DMS114 treated with DMSO at 0.1 percent for 48 hours (cell line): ENCODE measurements at regions not wholly inside any gene's neighbourhood (a gene's known extent, or its start where the extent isn't known, plus 50 kb on each side); places are given as distances from the start of the nearest gene placed in this dataset.
A peak's percentile ranks its signal among the peaks of the same experiment; 100 is the strongest.
"Not testable (repeated sequence)": the region's sequence is repeated elsewhere in the genome, so short reads cannot be mapped to it uniquely, and the experiment has no call there.

Source experiments
- DNase-seq: peaks from one replicate; lab custom pipeline; 2025; ENCODE audit not compliant: unreplicated experiment; lab: John Stamatoyannopoulos, UW

- DNase-seq, result not testable (repeated sequence)
Observed at GRCh38 chr1:149695066-149695465, 87.4 kb upstream of the FCGR1A start.

- not testable (repeated sequence) for DNase-seq
Observed at GRCh38 chr1:149700220-149700619, 82.3 kb upstream of the FCGR1A start.

- DNase-seq, result not testable (repeated sequence)
Observed at GRCh38 chr1:149700677-149701567, 81.6 kb upstream of the FCGR1A start.

- peak; percentile 70 for DNase-seq
Observed at GRCh38 chr1:149708192-149708853, 74.2 kb upstream of the FCGR1A start.

- not testable (repeated sequence) for DNase-seq
Observed at GRCh38 chr1:149711651-149712050, 70.8 kb upstream of the FCGR1A start.

GRCh38 chr1:149712154-149712927 is 70.2 kb upstream of the FCGR1A start:
- DNase-seq, result peak; percentile 62

GRCh38 chr1:149713513-149713912 is 69.0 kb upstream of the FCGR1A start:
- not testable (repeated sequence) for DNase-seq

- not testable (repeated sequence) for DNase-seq
Observed at GRCh38 chr1:149713952-149714351, 68.5 kb upstream of the FCGR1A start.

GRCh38 chr1:149724618-149725302 is 57.7 kb upstream of the FCGR1A start:
- DNase-seq, result not testable (repeated sequence)

GRCh38 chr1:149726688-149727087 is 55.8 kb upstream of the FCGR1A start:
- DNase-seq, result not testable (repeated sequence)

- not testable (repeated sequence) for DNase-seq
Observed at GRCh38 chr1:149728598-149728997, 53.9 kb upstream of the FCGR1A start.
